Neural crest cell (in vitro differentiated cells): ENCODE measurements at regions not wholly inside any gene's neighbourhood (a gene's known extent, or its start where the extent isn't known, plus 50 kb on each side); places are given as distances from the start of the nearest gene placed in this dataset.

Experiments
- DNase-seq: peaks from one replicate; pipeline ENCODE4 v3.0.0; 2021; ENCODE audit warnings: low read depth, mixed read lengths, low spot score
- H3K27ac Mint-ChIP-seq: one replicate; pipeline ENCODE4 v1.8.0; 2021; ENCODE audit warnings: mild to moderate bottlenecking, mixed read lengths; ENCODE audit not compliant: unreplicated experiment
- H3K27me3 Mint-ChIP-seq: 2 replicates; pipeline ENCODE4 v1.8.0; 2021; ENCODE audit warnings: low read depth, mild to moderate bottlenecking, mixed read lengths
- H3K36me3 Mint-ChIP-seq: 2 replicates; pipeline ENCODE4 v1.8.0; 2021; ENCODE audit warnings: low read depth, mild to moderate bottlenecking, mixed read lengths
- H3K4me1 Mint-ChIP-seq: 2 replicates; pipeline ENCODE4 v1.8.0; 2021; ENCODE audit warnings: mixed read lengths
- H3K4me3 Mint-ChIP-seq: one replicate; pipeline ENCODE4 v1.8.0; 2021; ENCODE audit warnings: mild to moderate bottlenecking, mixed read lengths
- H3K9me3 Mint-ChIP-seq: 2 replicates; pipeline ENCODE4 v1.8.0; 2021; ENCODE audit warnings: mixed read lengths
- TF ChIP-seq, protein P1 (sequence below): fragments of 200-600 bp; sonication (generic); conservative IDR thresholded peaks from 2 replicates; pipeline ENCODE4 v1.5.0; 2021; ENCODE audit warnings: antibody characterized with exemption, mild to moderate bottlenecking

GRCh38 chr5:155481182-155481581, 467.6 kb downstream of the KIF4B start:
- Mint-ChIP-seq H3K4me3 (no peak overlapping the region), H3K9me3 (no peaks in the 10 kb centered on the region), H3K36me3 (no peaks in the 10 kb centered on the region), H3K27me3 (peaks cover 7% of the 10 kb centered on the region), H3K27ac (no peak overlapping the region), H3K4me1 (peaks cover 4% of the 10 kb centered on the region)
- no peak for DNase-seq
- TF ChIP-seq, protein P1, sequence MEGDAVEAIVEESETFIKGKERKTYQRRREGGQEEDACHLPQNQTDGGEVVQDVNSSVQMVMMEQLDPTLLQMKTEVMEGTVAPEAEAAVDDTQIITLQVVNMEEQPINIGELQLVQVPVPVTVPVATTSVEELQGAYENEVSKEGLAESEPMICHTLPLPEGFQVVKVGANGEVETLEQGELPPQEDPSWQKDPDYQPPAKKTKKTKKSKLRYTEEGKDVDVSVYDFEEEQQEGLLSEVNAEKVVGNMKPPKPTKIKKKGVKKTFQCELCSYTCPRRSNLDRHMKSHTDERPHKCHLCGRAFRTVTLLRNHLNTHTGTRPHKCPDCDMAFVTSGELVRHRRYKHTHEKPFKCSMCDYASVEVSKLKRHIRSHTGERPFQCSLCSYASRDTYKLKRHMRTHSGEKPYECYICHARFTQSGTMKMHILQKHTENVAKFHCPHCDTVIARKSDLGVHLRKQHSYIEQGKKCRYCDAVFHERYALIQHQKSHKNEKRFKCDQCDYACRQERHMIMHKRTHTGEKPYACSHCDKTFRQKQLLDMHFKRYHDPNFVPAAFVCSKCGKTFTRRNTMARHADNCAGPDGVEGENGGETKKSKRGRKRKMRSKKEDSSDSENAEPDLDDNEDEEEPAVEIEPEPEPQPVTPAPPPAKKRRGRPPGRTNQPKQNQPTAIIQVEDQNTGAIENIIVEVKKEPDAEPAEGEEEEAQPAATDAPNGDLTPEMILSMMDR, result no peak

GRCh38 chr5:155482428-155482827, 468.9 kb downstream of the KIF4B start:
- TF ChIP-seq, protein P1, result no peak
- Mint-ChIP-seq H3K4me3 (no peak overlapping the region), H3K27ac (no peak overlapping the region), H3K4me1 (peaks cover 4% of the 10 kb centered on the region), H3K36me3 (no peaks in the 10 kb centered on the region), H3K27me3 (peaks cover 7% of the 10 kb centered on the region), H3K9me3 (no peaks in the 10 kb centered on the region)
- no peak for DNase-seq

- Mint-ChIP-seq H3K9me3 (peaks cover 4% of the 10 kb centered on the region), H3K4me1 (peaks cover 4% of the 10 kb centered on the region), H3K36me3 (no peaks in the 10 kb centered on the region), H3K27me3 (peaks cover 9% of the 10 kb centered on the region), H3K27ac (no peak overlapping the region), H3K4me3 (no peak overlapping the region)
- TF ChIP-seq, protein P1, result no peak
- DNase-seq, result no peak
Observed at GRCh38 chr5:155485386-155485785, 471.8 kb downstream of the KIF4B start.

DNA sequence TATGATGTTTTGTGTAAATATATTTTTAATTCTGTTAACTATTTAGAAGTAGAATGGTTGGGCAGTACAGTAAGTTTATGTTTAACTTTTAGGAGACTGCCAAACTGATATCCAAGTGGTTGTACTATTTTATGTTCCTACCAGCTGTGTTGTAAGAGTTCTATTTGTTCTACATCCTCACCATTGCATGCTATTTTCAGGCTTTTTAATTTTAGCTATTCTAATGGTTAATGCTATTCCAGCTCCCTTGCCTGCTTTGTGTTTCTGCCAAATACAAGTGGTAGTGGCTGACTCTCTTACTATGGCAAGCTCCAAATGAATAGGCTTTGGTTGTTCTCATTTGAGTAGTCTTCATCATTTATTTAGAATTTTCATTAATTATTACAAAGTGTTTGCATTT, 476.4 kb downstream of the KIF4B start:
- TF ChIP-seq, protein P1, result no peak
- DNase-seq, result no peak
- H3K27me3 Mint-ChIP-seq, result peaks cover 2% of the 10 kb centered on the region
- no peaks in the 10 kb centered on the region for H3K4me1 Mint-ChIP-seq
- H3K27ac Mint-ChIP-seq, result no peak overlapping the region
- H3K36me3 Mint-ChIP-seq, result no peaks in the 10 kb centered on the region
- H3K9me3 Mint-ChIP-seq, result peaks cover 4% of the 10 kb centered on the region
- no peak overlapping the region for H3K4me3 Mint-ChIP-seq

DNA sequence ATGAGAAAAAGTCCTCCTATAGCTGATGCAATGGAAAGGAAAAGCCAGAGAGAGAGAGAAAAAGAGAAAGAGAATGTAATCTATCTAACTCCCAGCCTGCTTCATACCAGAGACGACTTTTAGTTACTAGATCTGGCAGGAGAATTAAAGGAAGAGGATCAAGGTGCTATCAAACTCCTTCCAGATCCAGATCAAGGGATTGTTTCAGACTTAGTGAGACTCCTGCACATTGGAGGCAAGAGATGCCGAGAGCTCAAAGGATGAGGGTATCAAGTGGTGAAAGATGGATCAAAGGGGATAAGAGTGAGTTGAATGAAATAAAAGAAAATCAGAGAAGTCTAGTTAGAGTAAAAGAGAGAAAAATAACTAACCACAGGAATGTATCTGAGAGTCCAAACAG, 478.6 kb downstream of the KIF4B start:
- Mint-ChIP-seq H3K27me3 (peaks cover 2% of the 10 kb centered on the region), H3K4me3 (no peak overlapping the region), H3K9me3 (peaks cover 4% of the 10 kb centered on the region), H3K27ac (no peak overlapping the region), H3K36me3 (no peaks in the 10 kb centered on the region), H3K4me1 (no peaks in the 10 kb centered on the region)
- DNase-seq, result no peak
- TF ChIP-seq, protein P1, result no peak

DNA sequence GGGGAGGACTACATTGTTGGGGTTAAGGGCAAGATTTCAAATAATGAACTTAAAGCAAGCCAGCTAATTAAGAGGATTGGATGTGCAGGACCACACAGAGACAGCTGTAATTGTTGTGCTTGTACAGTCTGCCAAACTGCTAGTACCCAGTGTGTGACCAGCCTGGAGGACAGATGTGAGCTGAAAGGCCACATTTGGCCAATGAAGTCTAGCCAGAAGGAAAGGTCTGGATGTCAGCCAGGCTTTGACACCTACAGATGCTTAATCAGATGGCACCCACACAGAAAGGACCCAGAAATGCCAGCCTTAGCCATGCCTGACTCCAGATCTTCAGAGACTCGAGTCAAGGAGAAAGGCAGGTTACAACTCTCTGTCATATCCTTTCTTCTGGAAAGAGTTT, 491.1 kb downstream of the KIF4B start:
- no peak overlapping the region for H3K4me3 Mint-ChIP-seq
- no peaks in the 10 kb centered on the region for H3K36me3 Mint-ChIP-seq
- DNase-seq, result no peak
- H3K27me3 Mint-ChIP-seq, result no peaks in the 10 kb centered on the region
- no peaks in the 10 kb centered on the region for H3K4me1 Mint-ChIP-seq
- TF ChIP-seq, protein P1, result no peak
- no peak overlapping the region for H3K27ac Mint-ChIP-seq
- no peaks in the 10 kb centered on the region for H3K9me3 Mint-ChIP-seq
